Neuronal stem cell (in vitro differentiated cells): ENCODE measurements at regions not wholly inside any gene's neighbourhood (a gene's known extent, or its start where the extent isn't known, plus 50 kb on each side); places are given as distances from the start of the nearest gene placed in this dataset.
A peak's percentile ranks its signal among the peaks of the same experiment; 100 is the strongest.

ENCODE experiments used
- DNase-seq: peaks from one replicate; pipeline ENCODE4 v3.0.0-alpha.2; 2013; ENCODE audit warnings: low spot score
- H2AFZ ChIP-seq: one replicate; pipeline ENCODE4 v1.6.1; 2013; ENCODE audit warnings: mild to moderate bottlenecking, low read length, inconsistent platforms
- H2AK5ac ChIP-seq: 2 replicates; pipeline ENCODE4 v1.6.1; 2013; ENCODE audit warnings: low read depth, mild to moderate bottlenecking, inconsistent platforms, low read length, moderate library complexity, mixed read lengths
- H2BK120ac ChIP-seq: 2 replicates; pipeline ENCODE4 v1.6.1; 2013; ENCODE audit warnings: low read depth, mild to moderate bottlenecking, inconsistent platforms, low read length, moderate library complexity, mixed read lengths
- H2BK12ac ChIP-seq: one replicate; pipeline ENCODE4 v1.6.1; 2013; ENCODE audit warnings: low read length, inconsistent platforms
- H2BK15ac ChIP-seq: 2 replicates; pipeline ENCODE4 v1.6.1; 2013; ENCODE audit warnings: mild to moderate bottlenecking, low read length, inconsistent platforms, mixed read lengths
- H2BK5ac ChIP-seq: one replicate; pipeline ENCODE4 v1.6.1; 2013; ENCODE audit warnings: inconsistent platforms, mild to moderate bottlenecking, low read length, moderate library complexity
- H3K14ac ChIP-seq: one replicate; pipeline ENCODE4 v1.6.1; 2013; ENCODE audit warnings: low read length, inconsistent platforms
- H3K18ac ChIP-seq: 2 replicates; pipeline ENCODE4 v1.6.1; 2013; ENCODE audit warnings: low read length, inconsistent platforms
- H3K23ac ChIP-seq: 2 replicates; pipeline ENCODE4 v1.6.1; 2013; ENCODE audit warnings: low read depth, mild to moderate bottlenecking, mixed read lengths, low read length, inconsistent platforms; ENCODE audit not compliant: poor library complexity
- H3K27ac ChIP-seq: replicated peaks from 3 replicates; pipeline ENCODE4 v1.5.1; 2013; ENCODE audit warnings: low read length, inconsistent platforms
- H3K27me3 ChIP-seq, 3 experiments: 2 replicates each; pipeline ENCODE4 v1.6.1; 2013; ENCODE audit warnings: low read length in 3 of 3, mild to moderate bottlenecking in 2 of 3, inconsistent platforms in 1 of 3, low read depth in 1 of 3, mixed read lengths in 1 of 3, moderate library complexity in 1 of 3; ENCODE audit not compliant: control insufficient read depth in 3 of 3, insufficient read depth in 3 of 3
- H3K36me3 ChIP-seq, 2 donors: replicated peaks in 1 of 2; 2 replicates each; pipeline ENCODE4 v1.6.1; 2013; ENCODE audit warnings: low read length in 2 of 2; ENCODE audit not compliant: control insufficient read depth in 2 of 2, insufficient read depth in 2 of 2
- H3K4ac ChIP-seq: 2 replicates; pipeline ENCODE4 v1.6.1; 2013; ENCODE audit warnings: inconsistent platforms, mild to moderate bottlenecking, low read length, moderate library complexity
- H3K4me1 ChIP-seq, 2 donors: 1 replicate in 1 of 2; 2 replicates in 1 of 2; pipeline ENCODE4 v1.6.1; 2013; ENCODE audit warnings: low read length in 2 of 2, low read depth in 1 of 2; ENCODE audit not compliant: control insufficient read depth in 2 of 2, insufficient read depth in 1 of 2
- H3K4me2 ChIP-seq: one replicate; pipeline ENCODE4 v1.6.1; 2013; ENCODE audit warnings: mild to moderate bottlenecking, low read length, inconsistent platforms; ENCODE audit not compliant: insufficient read depth, poor library complexity, severe bottlenecking
- H3K4me3 ChIP-seq, 2 donors: 2 replicates each; pipeline ENCODE4 v1.5.1; 2013; ENCODE audit warnings: low read length in 2 of 2, mild to moderate bottlenecking in 2 of 2, inconsistent platforms in 1 of 2, moderate library complexity in 1 of 2
- H3K79me1 ChIP-seq: one replicate; pipeline ENCODE4 v1.6.1; 2013; ENCODE audit warnings: low read depth, mild to moderate bottlenecking, inconsistent platforms, low read length, moderate library complexity
- H3K9ac ChIP-seq: one replicate; pipeline ENCODE4 v1.6.1; 2013; ENCODE audit warnings: mild to moderate bottlenecking, low read depth, low read length, inconsistent platforms; ENCODE audit not compliant: poor library complexity
- H3K9me3 ChIP-seq, 2 donors: replicated peaks in 1 of 2; 2 replicates each; pipeline versions ENCODE3 to v1.6.1; 2013; ENCODE audit warnings: low read length in 2 of 2, mild to moderate bottlenecking in 2 of 2, inconsistent platforms in 1 of 2, low read depth in 1 of 2, mixed read lengths in 1 of 2, moderate library complexity in 1 of 2; ENCODE audit not compliant: control insufficient read depth in 2 of 2, insufficient read depth in 1 of 2
- H4K8ac ChIP-seq: one replicate; pipeline ENCODE4 v1.6.1; 2013; ENCODE audit warnings: low read depth, mild to moderate bottlenecking, inconsistent platforms, low read length, moderate library complexity
- H4K91ac ChIP-seq: one replicate; pipeline ENCODE4 v1.6.1; 2013; ENCODE audit warnings: low read length, low read depth, mild to moderate bottlenecking, inconsistent platforms; ENCODE audit not compliant: poor library complexity
- WGBS, 2 donors: extraction: QIAGEN DNeasy Blood & Tissue Kit; methylation state at CpG; one replicate each; pipeline ENCODE4 v1.1.7; 2013; ENCODE audit warnings: missing lambda C conversion rate in 2 of 2, mixed read lengths in 1 of 2; ENCODE audit not compliant: insufficient read length in 2 of 2, insufficient replicate concordance in 1 of 2; ENCODE audit errors: extremely low coverage in 2 of 2; 5-methylcytosine and 5-hydroxymethylcytosine counted together

DNA sequence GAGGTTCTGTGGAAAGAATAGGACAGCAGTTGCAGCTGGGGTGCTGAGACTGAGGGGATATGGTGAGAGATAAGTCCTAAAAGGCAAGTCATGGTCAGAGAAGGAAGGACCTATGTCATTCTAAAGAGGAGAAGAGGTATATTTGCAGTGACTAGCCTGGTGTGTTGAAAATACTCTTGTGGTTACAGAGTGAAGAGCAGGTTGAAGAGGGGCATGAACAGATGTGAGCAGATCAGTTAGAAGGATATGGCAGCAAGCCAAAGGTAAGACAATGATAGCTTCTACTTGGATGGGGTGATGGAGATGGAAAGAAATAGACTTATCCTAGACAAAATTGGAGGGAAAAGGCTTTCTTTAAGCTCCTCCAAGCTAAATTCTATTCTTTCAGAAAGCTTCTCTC is 469.8 kb upstream of the CPEB2 start:
- Histone ChIP-seq H2BK120ac (no peak overlapping the region), H3K18ac (no peak overlapping the region), H4K91ac (no peak overlapping the region), H3K4me2 (no peak overlapping the region), H4K8ac (no peak overlapping the region), H3K4me3 (no peak overlapping the region), H3K27me3 (no peaks in the 10 kb centered on the region), H2BK12ac (no peak overlapping the region), H3K4ac (no peak overlapping the region), H3K9ac (no peak overlapping the region), H3K79me1 (no peaks in the 10 kb centered on the region), H2AFZ (no peak overlapping the region), H2AK5ac (no peak overlapping the region), H3K14ac (no peak overlapping the region), H3K4me1 (peaks cover 4 to 5% of the 10 kb centered on the region in 2 donors), H3K23ac (no peak overlapping the region), H2BK15ac (no peak overlapping the region), H3K36me3 (no peaks in the 10 kb centered on the region), H2BK5ac (no peak overlapping the region), H3K27ac (no peak overlapping the region), H3K9me3 (no peaks in the 10 kb centered on the region)
- no peak for DNase-seq

DNA sequence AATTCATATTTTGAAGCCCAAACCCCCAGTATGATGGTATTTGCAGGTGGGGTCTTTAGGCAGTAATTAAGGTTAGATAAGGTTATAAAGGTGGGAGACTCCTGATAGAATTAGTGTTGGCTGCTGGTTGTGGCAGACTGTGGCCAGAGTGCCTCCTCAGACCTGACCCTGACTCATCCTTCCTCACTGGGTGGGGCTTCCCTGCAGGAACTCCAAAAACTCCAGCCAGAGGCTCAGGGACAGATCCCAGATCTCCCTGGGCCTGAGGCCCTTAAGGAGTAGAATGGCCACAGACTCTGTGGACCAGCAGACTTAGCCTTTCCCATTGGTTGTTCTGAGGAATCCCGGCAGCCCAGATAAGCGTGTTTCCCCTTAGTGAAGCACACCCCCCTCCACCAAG is 463.0 kb upstream of the CPEB2 start:
- Histone ChIP-seq H2BK15ac (no peak overlapping the region), H3K14ac (no peak overlapping the region), H3K36me3 (no peaks in the 10 kb centered on the region), H2BK120ac (no peak overlapping the region), H3K4ac (no peak overlapping the region), H2BK5ac (no peak overlapping the region), H2AFZ (no peak overlapping the region), H3K4me3 (no peak overlapping the region), H3K9me3 (no peaks in the 10 kb centered on the region), H3K23ac (no peak overlapping the region), H3K18ac (peak overlapping the region; percentile 15), H4K91ac (no peak overlapping the region), H3K4me2 (no peak overlapping the region), H3K27me3 (no peaks in the 10 kb centered on the region), H3K9ac (no peak overlapping the region), H2AK5ac (no peak overlapping the region), H3K4me1 (no peaks in the 10 kb centered on the region), H4K8ac (no peak overlapping the region), H3K27ac (no peak overlapping the region), H3K79me1 (no peaks in the 10 kb centered on the region), H2BK12ac (no peak overlapping the region)
- WGBS, 2 donors: no CpG with 5 or more reads among the region's 2 CpGs
- DNase-seq: no peak

DNA sequence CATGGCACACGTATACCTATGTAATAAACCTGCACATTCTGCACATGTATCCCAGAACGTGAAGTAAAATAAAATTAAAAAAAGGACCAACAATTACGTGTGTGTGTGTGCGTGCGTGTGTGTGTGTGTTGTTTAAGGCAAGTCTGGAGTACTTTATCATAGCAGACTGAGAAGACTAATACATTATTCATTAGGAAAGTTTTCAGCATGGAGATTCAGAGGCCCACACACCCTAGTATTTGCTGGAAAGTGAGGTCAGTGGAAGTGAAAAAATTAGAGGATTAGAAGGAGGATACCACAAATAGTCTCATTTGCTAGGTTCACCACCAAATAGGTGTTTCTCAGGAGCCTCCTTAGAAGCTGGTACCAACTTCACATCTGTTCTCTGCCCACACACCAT is 457.1 kb upstream of the CPEB2 start:
- no peaks in the 10 kb centered on the region for H3K9me3 ChIP-seq
- no peak overlapping the region for H3K27ac ChIP-seq
- H3K4me2 ChIP-seq: no peak overlapping the region
- H3K4ac ChIP-seq: no peak overlapping the region
- no peak overlapping the region for H4K91ac ChIP-seq
- no peaks in the 10 kb centered on the region for H3K27me3 ChIP-seq
- WGBS, 2 donors: no CpG with 5 or more reads among the region's 5 CpGs
- no peak overlapping the region for H3K9ac ChIP-seq
- no peak overlapping the region for H3K18ac ChIP-seq
- no peak overlapping the region for H2BK12ac ChIP-seq
- no peaks in the 10 kb centered on the region for H3K79me1 ChIP-seq
- no peak overlapping the region for H3K4me3 ChIP-seq
- no peak overlapping the region for H2AFZ ChIP-seq
- H3K4me1 ChIP-seq: no peaks in the 10 kb centered on the region
- H2BK120ac ChIP-seq: no peak overlapping the region
- H2BK15ac ChIP-seq: no peak overlapping the region
- H2BK5ac ChIP-seq: no peak overlapping the region
- H4K8ac ChIP-seq: no peak overlapping the region
- no peak for DNase-seq
- H3K36me3 ChIP-seq: no peaks in the 10 kb centered on the region
- H3K14ac ChIP-seq: no peak overlapping the region
- H2AK5ac ChIP-seq: no peak overlapping the region
- H3K23ac ChIP-seq: no peak overlapping the region

DNA sequence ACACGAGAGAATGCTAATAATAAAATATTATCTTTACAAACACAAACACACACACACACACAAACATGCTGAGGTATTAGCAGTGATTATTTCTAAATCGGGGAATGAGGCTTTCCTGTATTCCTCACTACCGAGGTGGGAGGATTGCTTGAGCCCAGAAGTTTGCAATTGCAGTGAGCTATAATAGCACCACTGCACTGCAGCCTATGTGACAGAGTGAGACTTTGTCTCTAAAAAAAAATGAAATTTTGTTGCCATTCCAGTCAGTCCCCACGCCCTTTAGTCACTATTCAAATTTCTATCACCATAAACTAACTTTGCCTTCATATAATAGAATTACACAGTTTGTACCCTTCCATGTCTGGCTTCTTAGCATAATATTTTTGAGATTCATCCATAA is 456.5 kb upstream of the CPEB2 start:
- no peak overlapping the region for H3K4me3 ChIP-seq
- H3K4me2 ChIP-seq: no peak overlapping the region
- no peak overlapping the region for H2BK15ac ChIP-seq
- H3K36me3 ChIP-seq: no peaks in the 10 kb centered on the region
- no peak overlapping the region for H2BK12ac ChIP-seq
- H3K4ac ChIP-seq: no peak overlapping the region
- no peaks in the 10 kb centered on the region for H3K4me1 ChIP-seq
- H2BK5ac ChIP-seq: no peak overlapping the region
- H4K91ac ChIP-seq: no peak overlapping the region
- H3K27me3 ChIP-seq: no peaks in the 10 kb centered on the region
- no peaks in the 10 kb centered on the region for H3K79me1 ChIP-seq
- H2AK5ac ChIP-seq: no peak overlapping the region
- DNase-seq: no peak
- no peak overlapping the region for H2AFZ ChIP-seq
- H3K9me3 ChIP-seq: no peaks in the 10 kb centered on the region
- H2BK120ac ChIP-seq: no peak overlapping the region
- no peak overlapping the region for H3K27ac ChIP-seq
- H4K8ac ChIP-seq: no peak overlapping the region
- no peak overlapping the region for H3K9ac ChIP-seq
- no CpG with 5 or more reads among the region's 4 CpGs for WGBS, 2 donors
- no peak overlapping the region for H3K18ac ChIP-seq
- H3K14ac ChIP-seq: no peak overlapping the region
- no peak overlapping the region for H3K23ac ChIP-seq
